ENCODE measurements at regions not wholly inside any gene's neighbourhood (a gene's known extent, or its start where the extent isn't known, plus 50 kb on each side); places are given as distances from the start of the nearest gene placed in this dataset.

DNA sequence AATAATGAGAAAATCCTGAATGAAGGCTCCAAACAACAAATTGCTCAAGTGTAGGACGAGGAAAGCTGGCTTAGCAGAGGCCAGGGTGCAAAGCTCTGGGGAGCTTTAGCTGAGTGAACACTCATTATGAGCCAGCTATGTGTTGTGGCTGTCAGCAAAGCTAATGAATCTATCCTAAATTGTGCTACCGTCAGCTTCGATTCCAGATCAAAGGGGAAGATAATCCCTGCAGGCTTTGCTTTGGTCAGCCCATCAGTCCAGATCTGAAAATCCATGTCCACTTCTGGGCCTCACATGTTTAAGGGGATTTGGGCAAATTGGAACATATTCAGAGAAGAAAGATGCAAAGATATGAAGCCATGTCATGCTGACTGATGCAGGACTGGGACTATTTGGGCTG is 180.9 kb upstream of the ZBED5 start:
- Histone ChIP-seq H3K27ac (ENCODE audit: low read length) (no peak overlapping the region), H3K4me3 (ENCODE audit: low read length) (no peak overlapping the region), H3K9me3 (ENCODE audit: control insufficient read depth, low read length) (no peaks in the 10 kb centered on the region), H3K4me1 (ENCODE audit: control insufficient read depth, insufficient read depth, low read length) (no peaks in the 10 kb centered on the region), H3K27me3 (ENCODE audit: control insufficient read depth, insufficient read depth) (no peaks in the 10 kb centered on the region)
- DNase-seq (no peak), ATAC-seq (no peak)
- WGBS, result 74% methylated on average over 3 of the region's 3 CpGs
- intact Hi-C loops (cut with DNase I), result loop anchor here in 3 of 4 donors (5.0 to 10.0 kb wide), 2 partner anchors 226 to 229 kb away; no protein-coding TSS in a partner anchor

DNA sequence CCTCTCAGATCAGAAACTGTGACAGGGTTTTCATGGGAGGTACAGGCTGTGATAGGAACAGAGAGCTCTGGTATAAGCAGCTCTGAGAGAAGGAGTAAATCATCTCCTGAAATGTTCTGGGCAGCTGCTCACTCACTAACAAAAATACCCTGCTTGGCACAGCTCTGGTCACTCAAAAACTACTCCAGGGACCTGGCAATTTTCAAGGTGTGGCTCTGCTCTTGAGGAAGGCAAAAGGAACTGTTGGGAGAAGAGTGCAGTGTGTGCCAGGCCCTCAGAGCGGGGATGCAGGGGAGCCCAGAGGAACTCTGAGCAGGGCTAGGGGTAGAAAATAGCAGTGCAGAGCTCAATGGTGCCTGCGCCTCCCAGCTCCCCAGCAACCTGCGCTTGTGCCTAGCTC is 180.5 kb upstream of the ZBED5 start:
- H3K4me3 ChIP-seq (ENCODE audit: low read length), result no peak overlapping the region
- no peaks in the 10 kb centered on the region for H3K9me3 ChIP-seq (ENCODE audit: control insufficient read depth, low read length)
- no peaks in the 10 kb centered on the region for H3K4me1 ChIP-seq (ENCODE audit: control insufficient read depth, insufficient read depth, low read length)
- DNase-seq (no peak), ATAC-seq (peak in 1 of 2 donors; percentile 20)
- H3K27me3 ChIP-seq (ENCODE audit: control insufficient read depth, insufficient read depth), result no peaks in the 10 kb centered on the region
- H3K27ac ChIP-seq (ENCODE audit: low read length), result no peak overlapping the region
- intact Hi-C loops (cut with DNase I), result loop anchor here in 3 of 4 donors (5.0 to 10.0 kb wide), 2 partner anchors 226 to 229 kb away; no protein-coding TSS in a partner anchor
- WGBS, result 97% methylated on average over 3 of the region's 3 CpGs

DNA sequence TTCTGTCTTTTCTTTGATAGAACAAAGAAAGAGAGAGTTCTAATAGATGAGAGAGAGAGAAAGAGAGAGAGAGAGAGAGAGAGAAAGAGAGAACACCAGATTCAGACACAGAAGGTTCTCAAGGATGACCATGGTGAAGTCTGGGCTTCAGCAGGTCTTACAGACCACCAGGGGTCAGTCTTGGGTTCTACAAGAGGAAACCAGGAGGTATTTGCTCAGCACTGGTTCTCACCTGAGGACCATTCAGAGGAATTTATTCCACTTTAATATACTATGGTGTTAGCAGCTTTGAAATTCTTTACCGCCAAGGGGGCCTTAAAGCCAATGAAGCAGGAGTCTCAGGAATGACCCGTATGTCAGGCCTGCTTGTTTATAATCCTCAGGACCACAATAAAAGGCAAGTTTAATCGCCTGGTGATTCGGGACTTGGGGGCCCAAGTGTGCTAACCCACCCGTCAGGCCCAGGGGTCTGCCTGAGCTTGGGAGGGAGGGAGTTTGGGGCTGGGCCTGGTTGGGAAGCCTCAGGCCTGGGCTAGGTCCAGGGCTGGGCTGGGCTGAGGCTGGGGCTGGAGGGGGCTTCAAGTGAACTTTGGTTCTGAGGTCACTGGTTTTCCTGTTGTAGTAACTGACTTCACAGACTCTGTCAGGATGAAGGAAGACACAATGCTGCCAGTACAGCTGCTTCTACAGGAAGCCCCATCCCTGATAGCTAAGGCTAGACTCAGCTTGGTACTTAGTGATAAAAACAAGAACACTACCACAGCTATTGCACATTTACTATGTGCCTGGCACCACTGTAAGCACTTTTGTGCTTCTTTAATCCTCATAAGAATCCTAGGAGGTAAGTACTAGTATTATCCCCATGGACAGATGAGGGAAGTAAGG is 179.2 kb upstream of the ZBED5 start:
- Histone ChIP-seq H3K4me1 (ENCODE audit: control insufficient read depth, insufficient read depth, low read length) (no peaks in the 10 kb centered on the region), H3K9me3 (ENCODE audit: control insufficient read depth, low read length) (no peaks in the 10 kb centered on the region), H3K27ac (ENCODE audit: low read length) (no peak overlapping the region), H3K4me3 (ENCODE audit: low read length) (no peak overlapping the region), H3K27me3 (ENCODE audit: control insufficient read depth, insufficient read depth) (no peaks in the 10 kb centered on the region)
- WGBS, result 70% methylated on average over 5 of the region's 5 CpGs
- intact Hi-C loops (cut with DNase I), result loop anchor here in 3 of 4 donors (2.0 to 10.0 kb wide), 3 partner anchors 228 to 750 kb away; no protein-coding TSS in a partner anchor
- peak in 1 of 3 donors; percentile 57 for DNase-seq
- peak; percentile 78 to 84 for ATAC-seq

DNA sequence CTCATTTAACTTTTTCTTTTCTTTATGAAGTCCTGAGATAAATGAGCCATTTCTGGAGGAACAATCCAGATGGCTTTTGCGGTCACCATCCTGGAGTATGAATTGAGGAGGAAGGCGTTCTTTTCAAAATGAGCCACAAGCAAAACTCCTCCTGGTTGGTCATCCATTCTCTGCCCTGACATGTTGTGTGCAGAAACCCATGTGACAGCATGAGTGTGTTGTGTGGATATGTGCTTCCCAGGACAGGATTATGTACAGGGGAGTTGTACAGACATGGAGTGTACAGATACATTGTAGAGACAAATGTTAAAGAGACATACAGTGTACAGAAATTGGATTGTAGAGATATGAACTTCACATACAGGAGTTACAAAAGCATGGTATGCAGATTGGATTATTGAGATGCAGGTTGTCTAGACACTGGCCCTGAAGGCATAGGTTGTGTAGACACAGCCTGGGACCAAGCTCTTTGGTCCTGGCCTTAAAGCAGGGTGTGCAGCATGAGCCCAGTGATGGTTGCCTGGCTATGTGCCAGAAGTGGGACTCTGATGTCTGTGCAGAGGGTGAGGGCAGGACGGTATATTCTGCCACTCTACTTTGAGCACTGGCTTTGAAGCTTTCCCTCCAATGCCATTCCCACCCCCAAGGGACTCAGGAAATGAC is 178.5 kb upstream of the ZBED5 start:
- no peak overlapping the region for H3K27ac ChIP-seq (ENCODE audit: low read length)
- H3K9me3 ChIP-seq (ENCODE audit: control insufficient read depth, low read length), result no peaks in the 10 kb centered on the region
- H3K27me3 ChIP-seq (ENCODE audit: control insufficient read depth, insufficient read depth), result no peaks in the 10 kb centered on the region
- WGBS, result 89% methylated on average over 3 of the region's 3 CpGs
- DNase-seq (no peak), ATAC-seq (peak in 1 of 2 donors; percentile 40)
- no peaks in the 10 kb centered on the region for H3K4me1 ChIP-seq (ENCODE audit: control insufficient read depth, insufficient read depth, low read length)
- H3K4me3 ChIP-seq (ENCODE audit: low read length), result no peak overlapping the region
- intact Hi-C loops (cut with DNase I), result loop anchor here in 3 of 4 donors (2.0 to 10.0 kb wide), 3 partner anchors 228 to 750 kb away; no protein-coding TSS in a partner anchor

DNA sequence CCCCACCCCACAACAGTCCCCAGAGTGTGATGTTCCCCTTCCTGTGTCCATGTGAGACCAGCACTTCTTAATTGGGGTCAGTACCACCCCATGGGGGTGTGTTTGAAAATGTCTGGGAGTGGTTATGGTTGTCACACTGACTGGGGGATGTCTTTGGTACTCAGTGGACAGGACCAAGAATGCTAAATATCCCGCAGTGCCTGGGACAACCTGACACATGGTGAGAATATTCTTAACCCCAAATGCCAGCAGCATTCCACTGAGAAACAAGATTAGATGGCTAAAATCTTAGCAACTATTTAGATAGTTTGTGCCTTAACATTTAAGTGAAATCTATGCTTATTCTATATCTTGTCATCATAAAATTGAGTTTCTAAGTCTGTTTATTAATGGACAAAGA is 177.5 kb upstream of the ZBED5 start:
- DNase-seq, result no peak
- ATAC-seq, result no peak
- 67% methylated on average over 1 of the region's 1 CpG for WGBS
- no peaks in the 10 kb centered on the region for H3K27me3 ChIP-seq (ENCODE audit: control insufficient read depth, insufficient read depth)
- no peaks in the 10 kb centered on the region for H3K9me3 ChIP-seq (ENCODE audit: control insufficient read depth, low read length)
- H3K27ac ChIP-seq (ENCODE audit: low read length), result no peak overlapping the region
- no peaks in the 10 kb centered on the region for H3K4me1 ChIP-seq (ENCODE audit: control insufficient read depth, insufficient read depth, low read length)
- no peak overlapping the region for H3K4me3 ChIP-seq (ENCODE audit: low read length)
- intact Hi-C loops (cut with DNase I), result loop anchor here in 3 of 4 donors (5.0 to 10.0 kb wide), 2 partner anchors 229 to 232 kb away; no protein-coding TSS in a partner anchor

DNA sequence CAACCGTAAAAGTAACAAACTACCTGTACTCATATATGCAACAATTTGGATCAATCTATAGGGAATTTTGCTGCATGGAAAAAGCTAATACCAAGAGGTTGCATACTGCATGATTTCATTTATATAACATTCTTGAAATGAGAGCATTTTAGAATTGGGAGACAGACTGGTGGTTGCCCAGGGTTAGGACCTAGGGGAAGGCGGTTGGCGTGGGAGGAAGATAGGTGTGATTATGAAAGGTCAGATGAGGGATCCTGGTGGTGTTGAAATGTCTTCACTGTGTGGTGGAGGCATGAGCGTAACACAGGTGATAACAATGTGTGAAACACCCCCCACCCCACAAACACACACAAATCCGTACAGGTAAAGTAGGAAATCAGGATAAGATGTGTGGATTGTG is 176.6 kb upstream of the ZBED5 start:
- 61% methylated on average over 5 of the region's 5 CpGs for WGBS

DNA sequence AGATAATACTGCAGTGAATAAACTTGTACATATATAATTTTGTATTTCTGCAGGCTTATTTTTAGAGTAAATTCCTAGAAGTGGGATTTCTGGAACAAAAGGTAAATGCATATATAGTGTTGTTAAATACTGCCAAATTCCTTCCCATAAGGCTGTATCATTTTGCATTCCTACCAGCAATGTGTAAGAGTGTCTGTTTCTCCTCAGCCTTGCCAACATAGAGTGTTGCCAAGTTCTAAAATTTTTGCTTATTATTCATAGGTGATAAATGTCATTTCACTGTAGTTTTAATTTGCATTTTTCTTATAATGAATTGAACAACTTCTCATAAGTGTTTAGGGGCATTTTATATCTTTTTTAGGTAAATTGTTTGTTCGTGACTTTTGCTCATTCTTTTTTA is 174.2 kb upstream of the ZBED5 start:
- Histone ChIP-seq H3K27ac (ENCODE audit: low read length) (no peak overlapping the region), H3K4me3 (ENCODE audit: low read length) (no peak overlapping the region), H3K9me3 (ENCODE audit: control insufficient read depth, low read length) (no peaks in the 10 kb centered on the region), H3K4me1 (ENCODE audit: control insufficient read depth, insufficient read depth, low read length) (no peaks in the 10 kb centered on the region), H3K27me3 (ENCODE audit: control insufficient read depth, insufficient read depth) (no peaks in the 10 kb centered on the region)
- DNase-seq (no peak), ATAC-seq (no peak)
- intact Hi-C loops (cut with DNase I), result loop anchor here in 2 of 4 donors (10.0 kb wide), 1 partner anchor 233 kb away; no protein-coding TSS in a partner anchor
- 92% methylated on average over 1 of the region's 1 CpG for WGBS

More for the DNA sequence above, 176.6 kb upstream of the ZBED5 start:
- Histone ChIP-seq H3K27me3 (ENCODE audit: control insufficient read depth, insufficient read depth) (no peaks in the 10 kb centered on the region), H3K9me3 (ENCODE audit: control insufficient read depth, low read length) (no peaks in the 10 kb centered on the region), H3K4me1 (ENCODE audit: control insufficient read depth, insufficient read depth, low read length) (no peaks in the 10 kb centered on the region), H3K4me3 (ENCODE audit: low read length) (no peak overlapping the region), H3K27ac (ENCODE audit: low read length) (no peak overlapping the region)
- intact Hi-C loops (cut with DNase I), result loop anchor here in 2 of 4 donors (10.0 kb wide), 1 partner anchor 230 kb away; no protein-coding TSS in a partner anchor
- ATAC-seq (no peak), DNase-seq (no peak)

DNA sequence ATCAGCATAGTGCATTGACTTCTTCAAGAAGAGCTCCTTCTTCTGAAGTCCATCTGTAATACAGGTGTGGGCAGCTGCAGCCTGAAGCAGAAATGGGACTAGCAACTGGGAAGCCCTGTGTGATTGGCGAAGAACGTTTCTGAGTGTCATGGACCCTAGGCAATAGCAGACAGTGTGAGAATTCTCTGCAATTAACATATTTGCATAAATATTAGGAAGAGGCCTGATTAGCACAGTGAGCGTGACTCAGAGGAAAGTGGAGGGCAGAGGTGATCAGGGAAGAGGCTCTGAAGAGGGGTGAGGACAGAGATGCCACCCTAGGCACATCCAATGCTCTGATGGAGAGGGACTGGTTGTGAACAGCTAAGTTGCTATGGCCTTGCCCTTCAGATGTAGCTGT is 171.2 kb upstream of the ZBED5 start:
- intact Hi-C loops (cut with DNase I), result loop anchor here in 3 of 4 donors (2.0 to 10.0 kb wide), 3 partner anchors 234 to 758 kb away; no protein-coding TSS in a partner anchor
- DNase-seq (no peak), ATAC-seq (no peak)
- no peaks in the 10 kb centered on the region for H3K9me3 ChIP-seq (ENCODE audit: control insufficient read depth, low read length)
- H3K4me1 ChIP-seq (ENCODE audit: control insufficient read depth, insufficient read depth, low read length), result no peaks in the 10 kb centered on the region
- no peaks in the 10 kb centered on the region for H3K27me3 ChIP-seq (ENCODE audit: control insufficient read depth, insufficient read depth)
- H3K27ac ChIP-seq (ENCODE audit: low read length), result no peak overlapping the region
- WGBS, result 89% methylated on average over 3 of the region's 3 CpGs
- H3K4me3 ChIP-seq (ENCODE audit: low read length), result no peak overlapping the region

DNA sequence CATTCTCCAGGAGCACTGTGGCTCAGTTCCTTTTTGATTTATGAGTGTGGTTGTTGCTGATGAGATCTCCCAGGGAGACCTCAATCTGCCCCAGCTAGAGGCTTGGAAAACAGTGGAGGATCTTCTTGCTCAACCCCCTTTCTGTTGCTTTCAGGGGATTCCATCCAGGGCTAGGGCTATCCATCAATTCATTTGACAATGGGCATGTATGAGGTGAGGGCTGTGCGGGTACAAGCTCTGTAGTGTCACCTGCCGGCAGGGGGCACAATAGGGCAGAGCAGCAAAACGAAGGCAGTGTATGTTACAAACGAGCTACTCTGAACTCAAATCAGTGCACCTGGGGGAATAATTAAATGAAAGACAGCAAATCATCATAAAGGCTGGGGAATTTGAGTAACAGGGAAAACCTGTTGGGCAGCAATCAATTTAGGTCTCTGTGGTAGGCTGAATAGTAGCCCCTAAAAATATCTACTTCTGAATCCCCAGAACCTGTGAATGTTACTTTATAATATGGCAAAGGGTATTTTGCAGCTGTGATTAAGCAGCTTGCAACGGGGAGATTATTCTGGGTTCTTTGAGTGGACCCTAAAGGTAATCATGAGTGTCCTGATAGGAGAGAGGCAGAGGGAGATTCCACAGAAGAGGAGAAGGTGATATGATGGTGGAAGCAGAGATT is 170.3 kb upstream of the ZBED5 start:
- no peaks in the 10 kb centered on the region for H3K4me1 ChIP-seq (ENCODE audit: control insufficient read depth, insufficient read depth, low read length)
- ATAC-seq (peak; percentile 78 to 84), DNase-seq (peak; percentile 64 to 89 (median 83))
- intact Hi-C loops (cut with DNase I), result loop anchor here in 3 of 4 donors (2.0 to 10.0 kb wide), 3 partner anchors 233 to 759 kb away; no protein-coding TSS in a partner anchor
- H3K4me3 ChIP-seq (ENCODE audit: low read length), result no peak overlapping the region
- H3K9me3 ChIP-seq (ENCODE audit: control insufficient read depth, low read length), result no peaks in the 10 kb centered on the region
- no peak overlapping the region for H3K27ac ChIP-seq (ENCODE audit: low read length)
- H3K27me3 ChIP-seq (ENCODE audit: control insufficient read depth, insufficient read depth), result no peaks in the 10 kb centered on the region
- 29% methylated on average over 5 of the region's 5 CpGs for WGBS

DNA sequence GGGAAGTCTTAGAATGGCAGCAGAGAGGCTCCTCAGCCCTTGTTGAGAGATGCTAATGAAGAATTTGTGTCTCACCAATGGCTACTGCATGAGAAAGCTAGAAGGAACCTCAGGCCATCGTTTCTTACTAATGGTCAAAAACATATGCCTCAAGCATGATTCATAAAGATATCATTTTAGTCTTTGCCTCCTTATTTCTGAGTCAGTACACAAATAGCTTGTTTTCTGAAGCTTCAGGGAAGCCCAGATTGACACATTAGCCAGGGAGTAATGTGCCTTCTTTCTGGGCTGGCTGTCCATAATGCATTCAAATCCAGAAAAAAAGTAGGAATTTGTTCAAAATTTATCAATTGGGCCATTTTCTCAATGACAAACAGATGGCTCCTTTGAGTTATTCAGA is 169.4 kb upstream of the ZBED5 start:
- no peaks in the 10 kb centered on the region for H3K9me3 ChIP-seq (ENCODE audit: control insufficient read depth, low read length)
- 41% methylated on average over 1 of the region's 1 CpG for WGBS
- H3K4me1 ChIP-seq (ENCODE audit: control insufficient read depth, insufficient read depth, low read length), result no peaks in the 10 kb centered on the region
- H3K27ac ChIP-seq (ENCODE audit: low read length), result no peak overlapping the region
- H3K27me3 ChIP-seq (ENCODE audit: control insufficient read depth, insufficient read depth), result no peaks in the 10 kb centered on the region
- H3K4me3 ChIP-seq (ENCODE audit: low read length), result no peak overlapping the region
- DNase-seq (no peak), ATAC-seq (no peak)
- intact Hi-C loops (cut with DNase I), result loop anchor here in 2 of 4 donors (5.0 to 10.0 kb wide), 2 partner anchors 232 to 760 kb away; no protein-coding TSS in a partner anchor
